ENCODE measurements at regions not wholly inside any gene's neighbourhood (a gene's known extent, or its start where the extent isn't known, plus 50 kb on each side); places are given as distances from the start of the nearest gene placed in this dataset.

- no peak for DNase-seq (ENCODE audit: low spot score)
Measured at GRCh38 chr7:33754933-33755928, 150.1 kb upstream of the BMPER start.

GRCh38 chr7:33757050-33757449 lies 148.3 kb upstream of the BMPER start:
- no peak for DNase-seq (ENCODE audit: low spot score)

GRCh38 chr7:33757563-33758165 lies 147.7 kb upstream of the BMPER start:
- DNase-seq (ENCODE audit: low spot score), result no peak

- DNase-seq (ENCODE audit: low spot score), result no peak
Measured at GRCh38 chr7:33760146-33760545, 145.2 kb upstream of the BMPER start.

GRCh38 chr7:33760834-33761233 lies 144.5 kb upstream of the BMPER start:
- no peak for DNase-seq (ENCODE audit: low spot score)

- DNase-seq (ENCODE audit: low spot score), result no peak
Measured at GRCh38 chr7:33761449-33762080, 143.8 kb upstream of the BMPER start.

- no peak for DNase-seq (ENCODE audit: low spot score)
Measured at GRCh38 chr7:33762151-33762910, 143.0 kb upstream of the BMPER start.

- DNase-seq (ENCODE audit: low spot score), result no peak
Measured at GRCh38 chr7:33762911-33763306, 142.4 kb upstream of the BMPER start.

GRCh38 chr7:33764752-33765451 lies 140.4 kb upstream of the BMPER start:
- no peak for DNase-seq (ENCODE audit: low spot score)

- no peak for DNase-seq (ENCODE audit: low spot score)
Measured at GRCh38 chr7:33766405-33766804, 138.9 kb upstream of the BMPER start.

GRCh38 chr7:33769930-33770329 lies 135.4 kb upstream of the BMPER start:
- no peak for DNase-seq (ENCODE audit: low spot score)

- DNase-seq (ENCODE audit: low spot score), result no peak
Measured at GRCh38 chr7:33770576-33770975, 134.8 kb upstream of the BMPER start.

GRCh38 chr7:33771422-33771821 lies 133.9 kb upstream of the BMPER start:
- no peak for DNase-seq (ENCODE audit: low spot score)

- DNase-seq (ENCODE audit: low spot score), result no peak
Measured at GRCh38 chr7:33773053-33773452, 132.3 kb upstream of the BMPER start.

GRCh38 chr7:33774762-33775523 lies 130.4 kb upstream of the BMPER start:
- DNase-seq (ENCODE audit: low spot score), result no peak

- DNase-seq (ENCODE audit: low spot score), result no peak
Measured at GRCh38 chr7:33775790-33776189, 129.5 kb upstream of the BMPER start.

- DNase-seq (ENCODE audit: low spot score), result no peak
Measured at GRCh38 chr7:33776788-33777187, 128.6 kb upstream of the BMPER start.

GRCh38 chr7:33778195-33778594 lies 127.1 kb upstream of the BMPER start:
- DNase-seq (ENCODE audit: low spot score), result no peak

- DNase-seq (ENCODE audit: low spot score), result no peak
Measured at GRCh38 chr7:33779216-33779615, 126.1 kb upstream of the BMPER start.

- DNase-seq (ENCODE audit: low spot score), result no peak
Measured at GRCh38 chr7:33781167-33781566, 124.2 kb upstream of the BMPER start.

- no peak for DNase-seq (ENCODE audit: low spot score)
Measured at GRCh38 chr7:33781796-33782195, 123.5 kb upstream of the BMPER start.
